H1 (cell line): ENCODE measurements at regions not wholly inside any gene's neighbourhood (a gene's known extent, or its start where the extent isn't known, plus 50 kb on each side); places are given as distances from the start of the nearest gene placed in this dataset.

Experiments
- EP300 ChIP-seq, 2 experiments: IDR thresholded peaks; 1 replicate in 1 of 2; 2 replicates in 1 of 2; pipeline ENCODE4 v1.6.1; 2011 to 2012; ENCODE audit warnings: low read depth in 2 of 2, low read length in 2 of 2, mild to moderate bottlenecking in 2 of 2, borderline replicate concordance in 1 of 2, inconsistent platforms in 1 of 2, moderate library complexity in 1 of 2

DNA sequence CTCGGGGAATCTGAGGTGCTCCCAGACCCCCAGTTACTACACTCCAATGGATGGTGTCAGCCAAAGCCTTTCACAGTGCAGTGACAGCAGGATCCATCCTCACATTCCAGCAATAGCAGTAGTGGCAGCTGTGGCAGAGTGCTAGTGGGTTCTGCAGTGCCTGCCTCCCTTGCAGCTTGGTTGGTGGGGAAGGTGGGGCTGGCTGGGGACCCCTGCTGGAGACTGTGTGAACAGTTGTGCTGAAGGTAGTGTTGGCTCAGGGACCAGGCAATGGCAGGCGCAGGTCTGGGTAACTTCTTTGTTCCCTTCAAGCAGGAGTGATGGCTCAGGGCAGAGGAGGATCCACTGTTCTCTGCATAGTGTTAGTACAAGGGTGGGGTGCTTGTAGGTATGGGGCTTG lies 343.7 kb upstream of the TRAM1L1 start (continued):
- no peak for TF ChIP-seq EP300 (IDR thresholded peaks at IDR 0.05; ENCODE audit: borderline replicate concordance in 1 of 2, low read depth in 2 of 2, low read length in 2 of 2)
